GM12878 (cell line): ENCODE measurements at regions not wholly inside any gene's neighbourhood (a gene's known extent, or its start where the extent isn't known, plus 50 kb on each side); places are given as distances from the start of the nearest gene placed in this dataset.

Experiments
- ATAC-seq: fragments of 200-7000 bp; cut with Tn5 transposase; 3 replicates; pipeline ENCODE4 v1.9.1; 2020; ENCODE audit warnings: mild to moderate bottlenecking, moderate library complexity
- BruUV-seq: library from RNA; stranded (reverse); fragments of 400-500 nt; replicated peaks from 2 replicates; lab custom pipeline; 2021; lab: Mats Ljungman, UMichigan
- CTCF ChIA-PET: fragments of 300-600 bp; sonication (Branson Sonifier 250); formaldehyde crosslinking; extraction: SDS; loops from one replicate; lab custom pipeline; 2021; ENCODE audit warnings: inconsistent platforms; lab: Yijun Ruan, JAX
- POLR2A ChIA-PET: fragments of 350-600 bp; formaldehyde crosslinking; extraction: SDS; loops from one replicate; lab custom pipeline; 2021; ENCODE audit warnings: inconsistent platforms; lab: Charles Lee
- RAD21 ChIA-PET: fragments of 300-600 bp; sonication (Branson Sonifier 250); formaldehyde crosslinking; loops from one replicate; lab custom pipeline; 2023; ENCODE audit warnings: antibody characterized with exemption; ENCODE audit not compliant: unreplicated experiment; lab: Charles Lee
- SMC1A ChIA-PET: fragments of 300-600 bp; sonication (Branson Sonifier 250); formaldehyde crosslinking; loops from one replicate; lab custom pipeline; 2023; ENCODE audit not compliant: unreplicated experiment, uncharacterized antibody; lab: Charles Lee
- DNase-seq: peaks from one replicate; pipeline ENCODE4 v3.0.0-alpha.2; 2011; ENCODE audit warnings: low read depth, low spot score
- FAIRE-seq: peaks from 3 replicates; lab custom pipeline; 2011; peaks lifted over from hg19 to GRCh38; lab: Jason Lieb, UNC
- H2AFZ ChIP-seq: 2 replicates; pipeline ENCODE4 v1.6.0; 2011; ENCODE audit warnings: low read depth, low read length, control low read depth; ENCODE audit not compliant: control insufficient read depth
- H3K27ac ChIP-seq: 2 replicates; pipeline ENCODE4 v1.5.1; 2011; ENCODE audit warnings: control low read depth; ENCODE audit not compliant: control insufficient read depth, insufficient read depth
- H3K27me3 ChIP-seq, 2 experiments: replicated peaks in 1 of 2; 2 replicates each; pipeline versions ENCODE4 v1.6.0 to v1.6.1; 2011; ENCODE audit warnings: low read length in 1 of 2; ENCODE audit not compliant: control insufficient read depth in 2 of 2, insufficient read depth in 2 of 2
- H3K36me3 ChIP-seq, 2 experiments: 2 replicates each; pipeline ENCODE4 v1.5.1; 2011; ENCODE audit warnings: low read length in 1 of 2; ENCODE audit not compliant: control insufficient read depth in 2 of 2, insufficient read depth in 2 of 2
- H3K4me1 ChIP-seq: 2 replicates; pipeline ENCODE4 v1.6.1; 2011; ENCODE audit warnings: mild to moderate bottlenecking, low read length, moderate library complexity, mixed read lengths; ENCODE audit not compliant: control insufficient read depth, insufficient read depth
- H3K4me2 ChIP-seq: 2 replicates; pipeline ENCODE4 v1.6.0; 2011; ENCODE audit warnings: control low read depth; ENCODE audit not compliant: control insufficient read depth, insufficient read depth
- H3K4me3 ChIP-seq: fragments of 200-600 bp; sonication (generic); 2 replicates; pipeline ENCODE4 v1.5.1; 2016
- H3K79me2 ChIP-seq: 2 replicates; pipeline ENCODE4 v1.6.0; 2011; ENCODE audit warnings: low read length; ENCODE audit not compliant: control insufficient read depth, insufficient read depth
- H3K9ac ChIP-seq: 2 replicates; pipeline ENCODE4 v1.8.0; 2011; ENCODE audit warnings: low read length, control low read depth, mixed read lengths; ENCODE audit not compliant: control insufficient read depth, insufficient read depth
- H3K9me3 ChIP-seq: replicated peaks from 3 replicates; pipeline ENCODE4 v1.5.1; 2011; ENCODE audit warnings: mild to moderate bottlenecking, low read length; ENCODE audit not compliant: control insufficient read depth, insufficient read depth
- H4K20me1 ChIP-seq: 2 replicates; pipeline ENCODE4 v1.6.0; 2011; ENCODE audit not compliant: control insufficient read depth, insufficient read depth
- BACH1 ChIP-seq: fragments of 450-650 bp; IDR thresholded peaks from 2 replicates; pipeline ENCODE4 v1.6.1; 2017; ENCODE audit warnings: mild to moderate bottlenecking, borderline replicate concordance
- E2F8 ChIP-seq: fragments of 450-650 bp; IDR thresholded peaks from 2 replicates; pipeline ENCODE4 v1.6.1; 2018; ENCODE audit warnings: mild to moderate bottlenecking, low read depth, moderate library complexity; ENCODE audit not compliant: partially characterized antibody
- EED ChIP-seq: sonication (generic); IDR thresholded peaks from 2 replicates; pipeline ENCODE4 v1.6.1; 2016; ENCODE audit warnings: antibody characterized with exemption, low read depth
- IKZF2 ChIP-seq, 2 experiments: fragments of 450-650 bp; IDR thresholded peaks; 2 replicates each; pipeline ENCODE4 v1.6.1; 2017; ENCODE audit warnings: mild to moderate bottlenecking in 2 of 2, moderate library complexity in 2 of 2
- IRF4 ChIP-seq: IDR thresholded peaks from 2 replicates; pipeline ENCODE4 v1.6.1; 2011; ENCODE audit warnings: low read depth, low read length
- PAX5 ChIP-seq: IDR thresholded peaks from 2 replicates; pipeline ENCODE4 v1.6.1; 2011; ENCODE audit warnings: low read depth, low read length, borderline replicate concordance
- PAX8 ChIP-seq: fragments of 450-650 bp; IDR thresholded peaks from 2 replicates; pipeline ENCODE4 v1.6.1; 2017; ENCODE audit warnings: mild to moderate bottlenecking, moderate library complexity
- POLR2AphosphoS5 ChIP-seq: IDR thresholded peaks from 2 replicates; pipeline ENCODE4 v1.6.1; 2011; ENCODE audit warnings: mild to moderate bottlenecking, low read length, inconsistent platforms
- RELB ChIP-seq: fragments of 450-650 bp; IDR thresholded peaks from 2 replicates; pipeline ENCODE4 v1.6.1; 2017; ENCODE audit warnings: low read depth, mild to moderate bottlenecking, moderate library complexity
- SPI1 ChIP-seq: IDR thresholded peaks from 2 replicates; pipeline ENCODE4 v1.6.1; 2011; ENCODE audit warnings: low read depth, mild to moderate bottlenecking, low read length, moderate library complexity, borderline replicate concordance; ENCODE audit not compliant: insufficient read depth
- SREBF2 ChIP-seq: IDR thresholded peaks from 2 replicates; pipeline ENCODE4 v1.6.1; 2012; ENCODE audit warnings: mild to moderate bottlenecking, low read length
- YBX1 ChIP-seq: fragments of 450-650 bp; IDR thresholded peaks from 2 replicates; pipeline ENCODE4 v1.6.1; 2016; ENCODE audit warnings: antibody characterized with exemption
- ZBTB11 ChIP-seq: fragments of 450-650 bp; formaldehyde crosslinking; IDR thresholded peaks from 2 replicates; pipeline ENCODE4 v1.5.0; 2022; ENCODE audit warnings: mild to moderate bottlenecking, missing genetic modification characterization
- WGBS: methylation state at CpG from one replicate; pipeline ENCODE4 v1.1.6; 2016; ENCODE audit warnings: low lambda C conversion rate; ENCODE audit not compliant: insufficient replicate concordance, insufficient coverage; ENCODE audit errors: missing lambda C conversion rate; 5-methylcytosine and 5-hydroxymethylcytosine counted together
- in situ Hi-C: fragments of 300-500 bp; cut with MboI; formaldehyde crosslinking; loops from 9 replicates; pipeline ENCODE4 v1.14.3; 2018; ENCODE audit warnings: mixed read lengths
- intact Hi-C: fragments of 100-400 bp; cut with micrococcal nuclease; formaldehyde crosslinking; loops from one replicate; pipeline ENCODE4 v1.14.2; 2022; ENCODE audit not compliant: unreplicated experiment

- RAD21 ChIA-PET = no interaction called here
- ATAC-seq = no peak
- H3K4me2 ChIP-seq = no peak overlapping the region
- in situ Hi-C loops = no loop called here
- TF ChIP-seq IRF4 (no peak), PAX5 (no peak), BACH1 (no peak), IKZF2 (IDR thresholded peaks at IDR 0.05) (no peak), RELB (no peak), ZBTB11 (CRISPR knock-in tag) (no peak), SREBF2 (no peak), PAX8 (no peak), SPI1 (no peak), EED (no peak), POLR2AphosphoS5 (no peak), E2F8 (no peak), YBX1 (no peak)
- TF ChIP-seq, all 136 proteins: peak for 0
- ChIA-PET SMC1A (no interaction called here), CTCF (interaction anchor here (1.8 kb wide), 1 partner anchor 12 kb away, joined by 7 read pairs; no protein-coding TSS in a partner anchor), POLR2A (no interaction called here)
- no peak for FAIRE-seq
- Histone ChIP-seq H3K27ac (no peak overlapping the region), H3K9me3 (no peaks in the 10 kb centered on the region), H2AFZ (no peak overlapping the region), H3K4me1 (no peaks in the 10 kb centered on the region), H3K36me3 (peaks cover 4 to 5% of the 10 kb centered on the region in 2 experiments; a peak in 3 of 4 replicates), H4K20me1 (no peaks in the 10 kb centered on the region), H3K4me3 (no peak overlapping the region), H3K9ac (no peak overlapping the region), H3K27me3 (no peaks in the 10 kb centered on the region), H3K79me2 (no peaks in the 10 kb centered on the region)
- intact Hi-C loops = no loop called here
- DNase-seq = no peak
- BruUV-seq = no TSS peak
- 97% methylated on average over 5 of the region's 5 CpGs for WGBS
These were observed 137.5 kb upstream of the PLEKHM1 start for GRCh38 chr17:45628019-45628418.
